Urothelium cell line (cell line): ENCODE measurements at regions not wholly inside any gene's neighbourhood (a gene's known extent, or its start where the extent isn't known, plus 50 kb on each side); places are given as distances from the start of the nearest gene placed in this dataset.

Experiments
- DNase-seq: peaks from one replicate; pipeline ENCODE4 v3.0.0; 2011; ENCODE audit warnings: low spot score, mixed read lengths
- FAIRE-seq: peaks from 2 replicates; lab custom pipeline; 2011; peaks lifted over from hg19 to GRCh38; lab: Jason Lieb, UNC

- FAIRE-seq (no peak), DNase-seq (no peak)
These were observed 84.4 kb upstream of the SYPL1 start for GRCh38 chr7:106196460-106197021.

- FAIRE-seq (no peak), DNase-seq (no peak)
These were observed 81.5 kb upstream of the SYPL1 start for GRCh38 chr7:106193661-106194060.

GRCh38 chr7:106190589-106191330 is 78.6 kb upstream of the SYPL1 start:
- FAIRE-seq = no peak
- no peak for DNase-seq

- no peak for DNase-seq
These were observed 75.7 kb upstream of the SYPL1 start for GRCh38 chr7:106187613-106188350.

GRCh38 chr7:106185719-106186118 is 73.6 kb upstream of the SYPL1 start:
- no peak for DNase-seq
- no peak for FAIRE-seq

More at GRCh38 chr7:106187613-106188350, 75.7 kb upstream of the SYPL1 start:
- FAIRE-seq = no peak

GRCh38 chr7:106183952-106184351 is 71.8 kb upstream of the SYPL1 start:
- DNase-seq = no peak
- peak; percentile 5 for FAIRE-seq

GRCh38 chr7:106182904-106183303 is 70.8 kb upstream of the SYPL1 start:
- FAIRE-seq = no peak
- DNase-seq = no peak

- no peak for FAIRE-seq
These were observed 69.7 kb upstream of the SYPL1 start for GRCh38 chr7:106181658-106182265.

GRCh38 chr7:106180721-106181120 is 68.6 kb upstream of the SYPL1 start:
- no peak for FAIRE-seq
- DNase-seq = no peak

More at GRCh38 chr7:106181658-106182265, 69.7 kb upstream of the SYPL1 start:
- no peak for DNase-seq

GRCh38 chr7:106179256-106179655 is 67.1 kb upstream of the SYPL1 start:
- no peak for DNase-seq
- no peak for FAIRE-seq

- FAIRE-seq = no peak
- peak; percentile 49 for DNase-seq
These were observed 66.6 kb upstream of the SYPL1 start for GRCh38 chr7:106178593-106179134.

- FAIRE-seq (no peak), DNase-seq (no peak)
These were observed 65.9 kb upstream of the SYPL1 start for GRCh38 chr7:106177738-106178592.

GRCh38 chr7:106177300-106177690 is 65.2 kb upstream of the SYPL1 start:
- FAIRE-seq (no peak), DNase-seq (no peak)

- DNase-seq (peak; percentile 95), FAIRE-seq (peak; percentile 95)
These were observed 64.5 kb upstream of the SYPL1 start for GRCh38 chr7:106176414-106177299.

GRCh38 chr7:106175507-106175906 is 63.4 kb upstream of the SYPL1 start:
- no peak for DNase-seq
- no peak for FAIRE-seq

- DNase-seq (no peak), FAIRE-seq (no peak)
These were observed 58.5 kb upstream of the SYPL1 start for GRCh38 chr7:106170651-106171050.

- FAIRE-seq (no peak), DNase-seq (no peak)
These were observed 57.9 kb upstream of the SYPL1 start for GRCh38 chr7:106169821-106170610.

GRCh38 chr7:106167439-106168136 is 55.5 kb upstream of the SYPL1 start:
- no peak for DNase-seq
- no peak for FAIRE-seq
